HEK293 (cell line): ENCODE measurements at regions not wholly inside any gene's neighbourhood (a gene's known extent, or its start where the extent isn't known, plus 50 kb on each side); places are given as distances from the start of the nearest gene placed in this dataset.

Experiments
- CTCF ChIA-PET: fragments of 350-600 bp; formaldehyde crosslinking; extraction: SDS; loops from one replicate; lab custom pipeline; 2021; ENCODE audit warnings: antibody characterized with exemption; lab: Yijun Ruan, JAX
- POLR2A ChIA-PET: fragments of 300-600 bp; formaldehyde crosslinking; extraction: SDS; loops from one replicate; lab custom pipeline; 2020; ENCODE audit warnings: antibody characterized with exemption, inconsistent platforms; lab: Yijun Ruan, JAX
- H3K27ac ChIP-seq: fragments of 200-500 bp; sonication (Bioruptor generic); 2 replicates; pipeline ENCODE4 v1.5.1; 2014; ENCODE audit warnings: low read depth, low read length, control low read depth, inconsistent platforms; ENCODE audit errors: extremely low read depth
- H3K36me3 ChIP-seq, 2 experiments: fragments of 200-500 bp in 1 of 2; sonication (Bioruptor generic) in 1 of 2; 1 replicate in 1 of 2; 2 replicates in 1 of 2; pipeline ENCODE4 v1.5.1; 2014 to 2017; ENCODE audit warnings: inconsistent platforms in 2 of 2, low read length in 2 of 2; ENCODE audit not compliant: control insufficient read depth in 2 of 2, insufficient read depth in 1 of 2
- H3K4me1 ChIP-seq: fragments of 200-500 bp; sonication (Bioruptor generic); 2 replicates; pipeline ENCODE4 v1.5.1; 2014; ENCODE audit warnings: mild to moderate bottlenecking, low read length, inconsistent platforms; ENCODE audit not compliant: control insufficient read depth, insufficient read depth
- H3K4me3 ChIP-seq: 2 replicates; pipeline ENCODE4 v1.5.1; 2011; ENCODE audit warnings: low read depth, mild to moderate bottlenecking, control low read depth, low read length, moderate library complexity
- H3K9me3 ChIP-seq: fragments of 200-500 bp; sonication (Bioruptor generic); 2 replicates; pipeline ENCODE4 v1.5.1; 2014; ENCODE audit warnings: low read depth, low read length, inconsistent platforms; ENCODE audit not compliant: control insufficient read depth, insufficient read depth
- TRIM28 ChIP-seq: IDR thresholded peaks from 2 replicates; pipeline ENCODE4 v1.6.1; 2011; ENCODE audit warnings: low read length, control low read depth, borderline replicate concordance
- ZNF121 ChIP-seq: fragments of 450-650 bp; formaldehyde crosslinking; IDR thresholded peaks from 2 replicates; pipeline ENCODE4 v1.5.1; 2016; ENCODE audit warnings: missing biosample characterization, missing genetic modification characterization
- ZNF169 ChIP-seq: fragments of 450-650 bp; formaldehyde crosslinking; IDR thresholded peaks from 2 replicates; pipeline ENCODE4 v1.5.1; 2016; ENCODE audit warnings: missing biosample characterization, missing genetic modification characterization
- ZNF426 ChIP-seq: fragments of 450-650 bp; formaldehyde crosslinking; IDR thresholded peaks from 2 replicates; pipeline ENCODE4 v1.5.1; 2017; ENCODE audit warnings: missing biosample characterization, missing genetic modification characterization, mild to moderate bottlenecking, inconsistent platforms, moderate library complexity
- ZNF621 ChIP-seq: fragments of 450-650 bp; formaldehyde crosslinking; IDR thresholded peaks from 2 replicates; pipeline ENCODE4 v1.5.1; 2017; ENCODE audit warnings: missing biosample characterization, missing genetic modification characterization
- ZNF670 ChIP-seq: fragments of 450-650 bp; formaldehyde crosslinking; IDR thresholded peaks from 2 replicates; pipeline ENCODE4 v1.5.1; 2016; ENCODE audit warnings: missing biosample characterization, missing genetic modification characterization, low read depth
- ZNF76 ChIP-seq: fragments of 450-650 bp; formaldehyde crosslinking; IDR thresholded peaks from 2 replicates; pipeline ENCODE4; 2016; ENCODE audit warnings: low read depth, missing biosample characterization, missing genetic modification characterization, borderline replicate concordance
- TF ChIP-seq, protein P1 (sequence below): fragments of 450-650 bp; formaldehyde crosslinking; IDR thresholded peaks from 2 replicates; pipeline ENCODE4 v1.5.1; 2016; ENCODE audit warnings: missing biosample characterization, missing genetic modification characterization
- TF ChIP-seq, protein P2 (sequence below): fragments of 450-650 bp; formaldehyde crosslinking; IDR thresholded peaks from 2 replicates; pipeline ENCODE4 v1.5.1; 2016; ENCODE audit warnings: missing biosample characterization, missing genetic modification characterization, borderline replicate concordance
- TF ChIP-seq, protein P3 (sequence below): fragments of 450-650 bp; formaldehyde crosslinking; IDR thresholded peaks from 2 replicates; pipeline ENCODE4 v1.5.1; 2016; ENCODE audit warnings: missing biosample characterization, missing genetic modification characterization
- TF ChIP-seq, protein P4 (sequence below): fragments of 450-650 bp; formaldehyde crosslinking; conservative IDR thresholded peaks from 2 replicates; pipeline ENCODE4 v1.5.1; 2016; ENCODE audit warnings: low read depth, missing biosample characterization, missing genetic modification characterization
- TF ChIP-seq, protein P5 (sequence below): fragments of 450-650 bp; formaldehyde crosslinking; IDR thresholded peaks from 2 replicates; pipeline ENCODE4 v1.5.1; 2016; ENCODE audit warnings: missing biosample characterization, missing genetic modification characterization

DNA sequence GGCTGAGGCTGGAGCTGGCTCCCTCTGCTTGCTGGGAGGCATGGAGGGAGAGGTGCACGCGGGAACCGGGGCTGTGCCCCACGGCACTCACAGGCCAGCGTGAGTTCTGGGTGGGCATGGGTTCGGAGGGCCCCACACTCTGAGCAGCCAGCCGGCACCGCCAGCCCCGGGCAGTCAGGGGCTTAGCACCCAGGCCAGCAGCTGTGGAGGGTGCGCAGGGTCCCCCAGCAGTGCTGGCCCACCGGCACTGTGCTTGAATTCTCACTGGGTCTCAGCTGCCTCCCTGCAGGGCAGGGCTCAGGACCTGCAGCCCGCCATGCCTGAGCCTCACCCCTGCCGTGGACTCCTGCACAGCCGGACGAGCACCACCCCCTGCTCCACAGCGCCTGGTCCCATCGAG lies 164.9 kb upstream of the PLD5 start:
- Histone ChIP-seq H3K4me3 (no peak overlapping the region), H3K4me1 (no peaks in the 10 kb centered on the region), H3K27ac (no peak overlapping the region), H3K9me3 (no peaks in the 10 kb centered on the region), H3K36me3 (no peaks in the 10 kb centered on the region)
- ChIA-PET POLR2A (no interaction called here), CTCF (no interaction called here)
- TF ChIP-seq ZNF121, result no peak
- TF ChIP-seq ZNF169 (tag by site-specific recombination), result no peak
- no peak for TF ChIP-seq ZNF76
- TF ChIP-seq, protein P1, sequence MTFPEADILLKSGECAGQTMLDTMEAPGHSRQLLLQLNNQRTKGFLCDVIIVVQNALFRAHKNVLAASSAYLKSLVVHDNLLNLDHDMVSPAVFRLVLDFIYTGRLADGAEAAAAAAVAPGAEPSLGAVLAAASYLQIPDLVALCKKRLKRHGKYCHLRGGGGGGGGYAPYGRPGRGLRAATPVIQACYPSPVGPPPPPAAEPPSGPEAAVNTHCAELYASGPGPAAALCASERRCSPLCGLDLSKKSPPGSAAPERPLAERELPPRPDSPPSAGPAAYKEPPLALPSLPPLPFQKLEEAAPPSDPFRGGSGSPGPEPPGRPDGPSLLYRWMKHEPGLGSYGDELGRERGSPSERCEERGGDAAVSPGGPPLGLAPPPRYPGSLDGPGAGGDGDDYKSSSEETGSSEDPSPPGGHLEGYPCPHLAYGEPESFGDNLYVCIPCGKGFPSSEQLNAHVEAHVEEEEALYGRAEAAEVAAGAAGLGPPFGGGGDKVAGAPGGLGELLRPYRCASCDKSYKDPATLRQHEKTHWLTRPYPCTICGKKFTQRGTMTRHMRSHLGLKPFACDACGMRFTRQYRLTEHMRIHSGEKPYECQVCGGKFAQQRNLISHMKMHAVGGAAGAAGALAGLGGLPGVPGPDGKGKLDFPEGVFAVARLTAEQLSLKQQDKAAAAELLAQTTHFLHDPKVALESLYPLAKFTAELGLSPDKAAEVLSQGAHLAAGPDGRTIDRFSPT (tag by site-specific recombination), result no peak
- TF ChIP-seq ZNF621 (tag by site-specific recombination), result no peak
- TF ChIP-seq, protein P2, sequence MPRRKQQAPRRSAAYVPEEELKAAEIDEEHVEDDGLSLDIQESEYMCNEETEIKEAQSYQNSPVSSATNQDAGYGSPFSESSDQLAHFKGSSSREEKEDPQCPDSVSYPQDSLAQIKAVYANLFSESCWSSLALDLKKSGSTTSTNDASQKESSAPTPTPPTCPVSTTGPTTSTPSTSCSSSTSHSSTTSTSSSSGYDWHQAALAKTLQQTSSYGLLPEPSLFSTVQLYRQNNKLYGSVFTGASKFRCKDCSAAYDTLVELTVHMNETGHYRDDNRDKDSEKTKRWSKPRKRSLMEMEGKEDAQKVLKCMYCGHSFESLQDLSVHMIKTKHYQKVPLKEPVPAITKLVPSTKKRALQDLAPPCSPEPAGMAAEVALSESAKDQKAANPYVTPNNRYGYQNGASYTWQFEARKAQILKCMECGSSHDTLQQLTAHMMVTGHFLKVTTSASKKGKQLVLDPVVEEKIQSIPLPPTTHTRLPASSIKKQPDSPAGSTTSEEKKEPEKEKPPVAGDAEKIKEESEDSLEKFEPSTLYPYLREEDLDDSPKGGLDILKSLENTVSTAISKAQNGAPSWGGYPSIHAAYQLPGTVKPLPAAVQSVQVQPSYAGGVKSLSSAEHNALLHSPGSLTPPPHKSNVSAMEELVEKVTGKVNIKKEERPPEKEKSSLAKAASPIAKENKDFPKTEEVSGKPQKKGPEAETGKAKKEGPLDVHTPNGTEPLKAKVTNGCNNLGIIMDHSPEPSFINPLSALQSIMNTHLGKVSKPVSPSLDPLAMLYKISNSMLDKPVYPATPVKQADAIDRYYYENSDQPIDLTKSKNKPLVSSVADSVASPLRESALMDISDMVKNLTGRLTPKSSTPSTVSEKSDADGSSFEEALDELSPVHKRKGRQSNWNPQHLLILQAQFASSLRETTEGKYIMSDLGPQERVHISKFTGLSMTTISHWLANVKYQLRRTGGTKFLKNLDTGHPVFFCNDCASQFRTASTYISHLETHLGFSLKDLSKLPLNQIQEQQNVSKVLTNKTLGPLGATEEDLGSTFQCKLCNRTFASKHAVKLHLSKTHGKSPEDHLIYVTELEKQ (tag by site-specific recombination), result no peak
- TF ChIP-seq, protein P3, sequence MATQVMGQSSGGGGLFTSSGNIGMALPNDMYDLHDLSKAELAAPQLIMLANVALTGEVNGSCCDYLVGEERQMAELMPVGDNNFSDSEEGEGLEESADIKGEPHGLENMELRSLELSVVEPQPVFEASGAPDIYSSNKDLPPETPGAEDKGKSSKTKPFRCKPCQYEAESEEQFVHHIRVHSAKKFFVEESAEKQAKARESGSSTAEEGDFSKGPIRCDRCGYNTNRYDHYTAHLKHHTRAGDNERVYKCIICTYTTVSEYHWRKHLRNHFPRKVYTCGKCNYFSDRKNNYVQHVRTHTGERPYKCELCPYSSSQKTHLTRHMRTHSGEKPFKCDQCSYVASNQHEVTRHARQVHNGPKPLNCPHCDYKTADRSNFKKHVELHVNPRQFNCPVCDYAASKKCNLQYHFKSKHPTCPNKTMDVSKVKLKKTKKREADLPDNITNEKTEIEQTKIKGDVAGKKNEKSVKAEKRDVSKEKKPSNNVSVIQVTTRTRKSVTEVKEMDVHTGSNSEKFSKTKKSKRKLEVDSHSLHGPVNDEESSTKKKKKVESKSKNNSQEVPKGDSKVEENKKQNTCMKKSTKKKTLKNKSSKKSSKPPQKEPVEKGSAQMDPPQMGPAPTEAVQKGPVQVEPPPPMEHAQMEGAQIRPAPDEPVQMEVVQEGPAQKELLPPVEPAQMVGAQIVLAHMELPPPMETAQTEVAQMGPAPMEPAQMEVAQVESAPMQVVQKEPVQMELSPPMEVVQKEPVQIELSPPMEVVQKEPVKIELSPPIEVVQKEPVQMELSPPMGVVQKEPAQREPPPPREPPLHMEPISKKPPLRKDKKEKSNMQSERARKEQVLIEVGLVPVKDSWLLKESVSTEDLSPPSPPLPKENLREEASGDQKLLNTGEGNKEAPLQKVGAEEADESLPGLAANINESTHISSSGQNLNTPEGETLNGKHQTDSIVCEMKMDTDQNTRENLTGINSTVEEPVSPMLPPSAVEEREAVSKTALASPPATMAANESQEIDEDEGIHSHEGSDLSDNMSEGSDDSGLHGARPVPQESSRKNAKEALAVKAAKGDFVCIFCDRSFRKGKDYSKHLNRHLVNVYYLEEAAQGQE (tag by site-specific recombination), result no peak
- TF ChIP-seq, protein P4, sequence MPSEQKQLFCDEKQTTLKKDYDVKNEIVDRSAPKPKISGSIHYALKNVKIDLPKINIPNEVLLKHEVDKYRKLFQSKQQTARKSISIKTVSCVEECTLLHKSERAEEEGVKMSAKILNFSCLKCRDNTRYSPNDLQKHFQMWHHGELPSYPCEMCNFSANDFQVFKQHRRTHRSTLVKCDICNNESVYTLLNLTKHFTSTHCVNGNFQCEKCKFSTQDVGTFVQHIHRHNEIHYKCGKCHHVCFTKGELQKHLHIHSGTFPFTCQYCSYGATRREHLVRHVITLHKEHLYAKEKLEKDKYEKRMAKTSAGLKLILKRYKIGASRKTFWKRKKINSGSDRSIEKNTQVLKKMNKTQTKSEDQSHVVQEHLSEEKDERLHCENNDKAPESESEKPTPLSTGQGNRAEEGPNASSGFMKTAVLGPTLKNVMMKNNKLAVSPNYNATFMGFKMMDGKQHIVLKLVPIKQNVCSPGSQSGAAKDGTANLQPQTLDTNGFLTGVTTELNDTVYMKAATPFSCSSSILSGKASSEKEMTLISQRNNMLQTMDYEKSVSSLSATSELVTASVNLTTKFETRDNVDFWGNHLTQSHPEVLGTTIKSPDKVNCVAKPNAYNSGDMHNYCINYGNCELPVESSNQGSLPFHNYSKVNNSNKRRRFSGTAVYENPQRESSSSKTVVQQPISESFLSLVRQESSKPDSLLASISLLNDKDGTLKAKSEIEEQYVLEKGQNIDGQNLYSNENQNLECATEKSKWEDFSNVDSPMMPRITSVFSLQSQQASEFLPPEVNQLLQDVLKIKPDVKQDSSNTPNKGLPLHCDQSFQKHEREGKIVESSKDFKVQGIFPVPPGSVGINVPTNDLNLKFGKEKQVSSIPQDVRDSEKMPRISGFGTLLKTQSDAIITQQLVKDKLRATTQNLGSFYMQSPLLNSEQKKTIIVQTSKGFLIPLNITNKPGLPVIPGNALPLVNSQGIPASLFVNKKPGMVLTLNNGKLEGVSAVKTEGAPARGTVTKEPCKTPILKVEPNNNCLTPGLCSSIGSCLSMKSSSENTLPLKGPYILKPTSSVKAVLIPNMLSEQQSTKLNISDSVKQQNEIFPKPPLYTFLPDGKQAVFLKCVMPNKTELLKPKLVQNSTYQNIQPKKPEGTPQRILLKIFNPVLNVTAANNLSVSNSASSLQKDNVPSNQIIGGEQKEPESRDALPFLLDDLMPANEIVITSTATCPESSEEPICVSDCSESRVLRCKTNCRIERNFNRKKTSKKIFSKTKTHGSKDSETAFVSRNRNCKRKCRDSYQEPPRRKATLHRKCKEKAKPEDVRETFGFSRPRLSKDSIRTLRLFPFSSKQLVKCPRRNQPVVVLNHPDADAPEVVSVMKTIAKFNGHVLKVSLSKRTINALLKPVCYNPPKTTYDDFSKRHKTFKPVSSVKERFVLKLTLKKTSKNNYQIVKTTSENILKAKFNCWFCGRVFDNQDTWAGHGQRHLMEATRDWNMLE (tag by site-specific recombination), result no peak
- no peak for TF ChIP-seq ZNF670 (tag by site-specific recombination)
- TF ChIP-seq, protein P5, sequence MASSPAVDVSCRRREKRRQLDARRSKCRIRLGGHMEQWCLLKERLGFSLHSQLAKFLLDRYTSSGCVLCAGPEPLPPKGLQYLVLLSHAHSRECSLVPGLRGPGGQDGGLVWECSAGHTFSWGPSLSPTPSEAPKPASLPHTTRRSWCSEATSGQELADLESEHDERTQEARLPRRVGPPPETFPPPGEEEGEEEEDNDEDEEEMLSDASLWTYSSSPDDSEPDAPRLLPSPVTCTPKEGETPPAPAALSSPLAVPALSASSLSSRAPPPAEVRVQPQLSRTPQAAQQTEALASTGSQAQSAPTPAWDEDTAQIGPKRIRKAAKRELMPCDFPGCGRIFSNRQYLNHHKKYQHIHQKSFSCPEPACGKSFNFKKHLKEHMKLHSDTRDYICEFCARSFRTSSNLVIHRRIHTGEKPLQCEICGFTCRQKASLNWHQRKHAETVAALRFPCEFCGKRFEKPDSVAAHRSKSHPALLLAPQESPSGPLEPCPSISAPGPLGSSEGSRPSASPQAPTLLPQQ (tag by site-specific recombination), result no peak
- TF ChIP-seq TRIM28, result no peak
- no peak for TF ChIP-seq ZNF426 (tag by site-specific recombination)
